Progenitor cell of endocrine pancreas (in vitro differentiated cells): ENCODE measurements at regions not wholly inside any gene's neighbourhood (a gene's known extent, or its start where the extent isn't known, plus 50 kb on each side); places are given as distances from the start of the nearest gene placed in this dataset.

Source experiments
- DNase-seq: peaks from one replicate; pipeline ENCODE4 v3.0.0; 2021; ENCODE audit warnings: low spot score; ENCODE audit not compliant: unreplicated experiment
- H3K27ac Mint-ChIP-seq: 2 replicates; pipeline ENCODE4 v1.8.0; 2021; ENCODE audit warnings: mild to moderate bottlenecking, moderate library complexity, mixed read lengths
- H3K27me3 Mint-ChIP-seq: 2 replicates; pipeline ENCODE4 v1.8.0; 2021; ENCODE audit warnings: mixed read lengths
- H3K36me3 Mint-ChIP-seq: 2 replicates; pipeline ENCODE4 v1.8.0; 2022; ENCODE audit warnings: mixed read lengths; ENCODE audit not compliant: insufficient read depth
- H3K4me1 Mint-ChIP-seq: 2 replicates; pipeline ENCODE4 v1.8.0; 2021; ENCODE audit warnings: low read depth, mixed read lengths
- H3K4me3 Mint-ChIP-seq: 2 replicates; pipeline ENCODE4 v1.8.0; 2021; ENCODE audit warnings: low read depth, mild to moderate bottlenecking, moderate library complexity, mixed read lengths
- H3K9me3 Mint-ChIP-seq: 2 replicates; pipeline ENCODE4 v1.8.0; 2021; ENCODE audit warnings: low read depth, mixed read lengths
- TF ChIP-seq, protein P1 (sequence below): fragments of 200-600 bp; sonication (generic); IDR thresholded peaks from one replicate; pipeline ENCODE4 v1.5.0; 2021; ENCODE audit warnings: antibody characterized with exemption, mild to moderate bottlenecking; ENCODE audit not compliant: unreplicated experiment

DNA sequence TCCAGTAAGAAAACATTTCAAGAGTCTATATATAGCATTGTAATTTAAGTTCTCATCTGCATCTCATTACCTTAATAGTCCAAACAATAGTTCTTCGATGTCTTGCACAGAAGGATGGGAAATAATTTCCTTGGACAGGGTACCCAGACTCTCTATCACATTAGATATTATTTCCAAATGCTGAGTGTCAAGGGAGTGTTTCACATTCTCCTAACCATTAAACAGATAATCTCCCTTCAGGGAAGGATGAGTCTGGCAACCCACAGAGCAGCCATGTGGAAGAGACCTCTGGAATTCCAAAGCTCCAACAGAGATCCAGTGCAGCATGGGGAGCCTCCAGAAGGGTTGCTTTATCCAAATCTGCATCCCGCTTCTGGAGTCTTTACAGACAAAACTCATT lies 89.6 kb downstream of the FZD1 start:
- Mint-ChIP-seq H3K4me1 (no peaks in the 10 kb centered on the region), H3K9me3 (no peaks in the 10 kb centered on the region), H3K4me3 (no peak overlapping the region), H3K27ac (no peak overlapping the region), H3K36me3 (no peaks in the 10 kb centered on the region), H3K27me3 (no peaks in the 10 kb centered on the region)
- no peak for DNase-seq
- TF ChIP-seq, protein P1, sequence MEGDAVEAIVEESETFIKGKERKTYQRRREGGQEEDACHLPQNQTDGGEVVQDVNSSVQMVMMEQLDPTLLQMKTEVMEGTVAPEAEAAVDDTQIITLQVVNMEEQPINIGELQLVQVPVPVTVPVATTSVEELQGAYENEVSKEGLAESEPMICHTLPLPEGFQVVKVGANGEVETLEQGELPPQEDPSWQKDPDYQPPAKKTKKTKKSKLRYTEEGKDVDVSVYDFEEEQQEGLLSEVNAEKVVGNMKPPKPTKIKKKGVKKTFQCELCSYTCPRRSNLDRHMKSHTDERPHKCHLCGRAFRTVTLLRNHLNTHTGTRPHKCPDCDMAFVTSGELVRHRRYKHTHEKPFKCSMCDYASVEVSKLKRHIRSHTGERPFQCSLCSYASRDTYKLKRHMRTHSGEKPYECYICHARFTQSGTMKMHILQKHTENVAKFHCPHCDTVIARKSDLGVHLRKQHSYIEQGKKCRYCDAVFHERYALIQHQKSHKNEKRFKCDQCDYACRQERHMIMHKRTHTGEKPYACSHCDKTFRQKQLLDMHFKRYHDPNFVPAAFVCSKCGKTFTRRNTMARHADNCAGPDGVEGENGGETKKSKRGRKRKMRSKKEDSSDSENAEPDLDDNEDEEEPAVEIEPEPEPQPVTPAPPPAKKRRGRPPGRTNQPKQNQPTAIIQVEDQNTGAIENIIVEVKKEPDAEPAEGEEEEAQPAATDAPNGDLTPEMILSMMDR = no peak

DNA sequence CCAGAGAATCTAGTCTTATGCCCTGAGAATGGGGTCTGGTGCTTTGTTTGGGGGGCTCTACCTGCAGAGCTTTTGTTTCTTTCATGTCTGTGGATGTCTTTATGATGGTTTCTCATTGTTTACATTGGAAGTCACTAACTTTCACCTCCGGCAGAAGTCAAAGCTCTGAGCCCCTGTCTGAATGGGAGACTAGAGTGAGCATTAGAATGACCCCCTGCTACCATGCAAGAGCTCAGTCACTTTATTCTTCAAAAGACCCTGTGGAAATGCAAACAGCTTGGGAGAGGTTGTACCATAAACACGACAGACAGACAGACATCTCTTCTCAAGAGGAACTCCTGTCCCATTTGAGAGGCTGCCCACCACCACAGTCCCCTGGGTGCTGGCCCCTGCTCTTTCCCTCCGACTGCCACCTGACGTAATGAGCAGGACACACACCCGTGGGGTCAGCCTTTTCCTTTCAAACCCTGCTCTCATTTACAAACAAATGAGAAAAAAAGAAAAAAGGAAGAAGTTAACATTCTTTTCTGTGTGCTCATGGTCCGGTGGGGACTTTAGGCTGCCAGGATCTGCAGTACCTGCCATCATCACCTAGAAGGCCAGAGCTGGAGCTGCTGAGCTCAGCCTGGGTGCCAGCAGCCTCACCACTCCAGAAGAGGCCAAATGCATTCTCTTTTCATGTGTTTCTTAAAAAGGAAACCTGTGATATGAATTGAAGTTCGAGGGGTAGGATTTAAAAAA lies 91.6 kb downstream of the FZD1 start:
- Mint-ChIP-seq H3K4me3 (no peak overlapping the region), H3K4me1 (no peaks in the 10 kb centered on the region), H3K9me3 (no peaks in the 10 kb centered on the region), H3K27ac (no peak overlapping the region), H3K27me3 (no peaks in the 10 kb centered on the region), H3K36me3 (no peaks in the 10 kb centered on the region)
- no peak for DNase-seq
- TF ChIP-seq, protein P1 = no peak

DNA sequence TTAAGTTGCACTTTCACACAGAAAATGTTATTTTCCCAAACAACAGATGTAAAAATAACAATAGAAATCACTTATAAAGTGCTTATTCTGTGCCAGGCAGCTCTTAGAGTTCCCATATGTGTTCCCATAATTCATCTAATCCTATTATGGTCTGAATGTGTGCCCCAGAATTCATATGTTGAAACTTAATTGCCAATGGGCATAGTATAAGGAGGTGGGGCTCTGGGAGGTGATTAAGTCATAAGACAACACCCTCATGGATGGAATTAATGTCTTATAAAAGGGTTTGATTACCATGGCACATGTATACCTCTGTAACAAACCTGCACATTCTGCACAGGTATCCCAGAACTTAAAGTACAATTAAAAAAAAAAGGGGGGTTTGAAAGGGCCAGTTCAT lies 92.7 kb downstream of the FZD1 start:
- Mint-ChIP-seq H3K27ac (no peak overlapping the region), H3K27me3 (no peaks in the 10 kb centered on the region), H3K4me1 (no peaks in the 10 kb centered on the region), H3K9me3 (no peaks in the 10 kb centered on the region), H3K4me3 (no peak overlapping the region), H3K36me3 (no peaks in the 10 kb centered on the region)
- TF ChIP-seq, protein P1 = no peak
- DNase-seq = no peak

DNA sequence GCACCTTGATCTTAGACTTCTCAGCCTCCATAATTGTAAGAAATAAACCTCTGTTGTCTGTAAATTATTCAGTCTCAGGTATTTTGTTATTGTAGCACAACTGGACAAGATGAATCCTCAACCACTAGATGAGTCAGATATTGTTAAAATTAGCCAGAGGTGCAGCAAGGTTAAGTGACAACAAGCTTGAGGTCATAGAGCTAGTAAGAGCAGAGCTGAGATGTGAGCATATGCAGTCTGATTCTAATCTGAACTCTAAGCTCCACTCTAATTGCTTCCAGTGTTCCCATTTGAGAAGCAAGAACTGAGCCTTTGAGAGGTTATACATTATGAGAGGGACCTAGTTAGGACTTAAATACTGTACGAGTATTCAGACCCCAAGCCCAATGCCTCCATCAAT lies 93.1 kb downstream of the FZD1 start:
- Mint-ChIP-seq H3K27ac (no peak overlapping the region), H3K4me3 (no peak overlapping the region), H3K4me1 (no peaks in the 10 kb centered on the region), H3K36me3 (no peaks in the 10 kb centered on the region), H3K9me3 (no peaks in the 10 kb centered on the region), H3K27me3 (no peaks in the 10 kb centered on the region)
- no peak for DNase-seq
- TF ChIP-seq, protein P1 = no peak

DNA sequence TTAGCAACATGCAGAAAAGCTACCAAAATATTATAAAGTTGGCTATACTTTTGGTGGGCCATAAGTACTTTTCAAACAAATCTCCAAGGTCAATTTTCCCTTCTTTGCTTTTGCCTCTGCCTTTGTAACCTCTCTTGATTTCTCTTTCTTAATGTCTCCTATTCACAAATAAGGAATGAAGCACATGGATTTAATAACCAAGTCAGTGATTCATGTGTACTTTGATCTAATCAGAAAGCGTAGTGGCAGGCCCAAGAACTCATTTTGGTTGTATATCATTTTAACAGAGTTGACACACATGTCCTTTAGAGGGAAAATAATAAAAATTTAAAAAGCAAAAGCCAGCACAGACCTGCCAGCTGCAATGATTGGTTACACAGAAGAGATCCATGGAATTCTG lies 93.7 kb downstream of the FZD1 start:
- no peaks in the 10 kb centered on the region for H3K27me3 Mint-ChIP-seq
- no peaks in the 10 kb centered on the region for H3K4me1 Mint-ChIP-seq
- H3K4me3 Mint-ChIP-seq = no peak overlapping the region
- DNase-seq = no peak
- no peaks in the 10 kb centered on the region for H3K36me3 Mint-ChIP-seq
- TF ChIP-seq, protein P1 = no peak
- no peak overlapping the region for H3K27ac Mint-ChIP-seq
- no peaks in the 10 kb centered on the region for H3K9me3 Mint-ChIP-seq
